Osteoblast (primary cell): ENCODE measurements at regions not wholly inside any gene's neighbourhood (a gene's known extent, or its start where the extent isn't known, plus 50 kb on each side); places are given as distances from the start of the nearest gene placed in this dataset.

Source experiments
- DNase-seq: peaks from one replicate; pipeline ENCODE4 v3.0.0; 2011; ENCODE audit warnings: low spot score, mixed read lengths; ENCODE audit not compliant: insufficient read length; ENCODE audit errors: missing footprints
- H2AFZ ChIP-seq: 2 replicates; pipeline ENCODE4 v1.6.0; 2011; ENCODE audit warnings: mild to moderate bottlenecking, low read length
- H3K27ac ChIP-seq: 2 replicates; pipeline ENCODE4 v1.5.1; 2011; ENCODE audit warnings: mild to moderate bottlenecking, low read depth, low read length, moderate library complexity
- H3K27me3 ChIP-seq: 2 replicates; pipeline ENCODE4 v1.6.0; 2012; ENCODE audit warnings: mild to moderate bottlenecking, control low read depth, inconsistent platforms, low read length, moderate library complexity; ENCODE audit not compliant: insufficient read depth
- H3K36me3 ChIP-seq: 2 replicates; pipeline ENCODE4 v1.5.1; 2011; ENCODE audit warnings: mild to moderate bottlenecking, low read length, control low read depth, moderate library complexity; ENCODE audit not compliant: insufficient read depth
- H3K4me1 ChIP-seq: 2 replicates; pipeline ENCODE4 v1.5.1; 2011; ENCODE audit warnings: mild to moderate bottlenecking, low read length, control low read depth, moderate library complexity; ENCODE audit not compliant: insufficient read depth
- H3K4me2 ChIP-seq: 2 replicates; pipeline ENCODE4 v1.6.0; 2011; ENCODE audit warnings: mild to moderate bottlenecking, low read length; ENCODE audit not compliant: insufficient read depth
- H3K4me3 ChIP-seq: fragments of 200-600 bp; sonication (generic); 3 replicates; pipeline ENCODE4 v1.5.1; 2012; ENCODE audit warnings: mild to moderate bottlenecking, low read length, inconsistent platforms; ENCODE audit not compliant: insufficient read depth
- H3K79me2 ChIP-seq: 2 replicates; pipeline ENCODE4 v1.6.0; 2012; ENCODE audit warnings: mild to moderate bottlenecking, low read length, control low read depth, inconsistent platforms; ENCODE audit not compliant: insufficient read depth
- H3K9me3 ChIP-seq: 2 replicates; pipeline ENCODE4 v1.5.1; 2011; ENCODE audit warnings: low read depth, low read length, control low read depth
- H4K20me1 ChIP-seq: 2 replicates; pipeline ENCODE4 v1.6.0; 2012; ENCODE audit warnings: mild to moderate bottlenecking, low read length, control low read depth; ENCODE audit not compliant: insufficient read depth
- CTCF ChIP-seq: IDR thresholded peaks from 2 replicates; pipeline ENCODE4 v1.5.1; 2011; ENCODE audit warnings: mild to moderate bottlenecking, low read depth, low read length, moderate library complexity; ENCODE audit errors: extremely low read depth

- Histone ChIP-seq H3K4me3 (no peak overlapping the region), H3K27ac (no peak overlapping the region), H3K36me3 (no peaks in the 10 kb centered on the region), H3K79me2 (no peaks in the 10 kb centered on the region), H3K4me1 (no peaks in the 10 kb centered on the region), H3K27me3 (no peaks in the 10 kb centered on the region), H4K20me1 (no peaks in the 10 kb centered on the region), H3K9me3 (no peaks in the 10 kb centered on the region), H3K4me2 (no peak overlapping the region), H2AFZ (no peak overlapping the region)
- no peak for TF ChIP-seq CTCF
- DNase-seq = no peak
Measured at GRCh38 chr18:25454730-25455129, 102.8 kb upstream of the ZNF521 start.

- Histone ChIP-seq H3K4me1 (no peaks in the 10 kb centered on the region), H3K27me3 (no peaks in the 10 kb centered on the region), H3K4me3 (no peak overlapping the region), H3K36me3 (no peaks in the 10 kb centered on the region), H3K27ac (no peak overlapping the region), H3K4me2 (no peak overlapping the region), H3K9me3 (no peaks in the 10 kb centered on the region), H3K79me2 (no peaks in the 10 kb centered on the region), H4K20me1 (no peaks in the 10 kb centered on the region), H2AFZ (no peak overlapping the region)
- no peak for DNase-seq
- no peak for TF ChIP-seq CTCF
Measured at GRCh38 chr18:25454270-25454659, 102.3 kb upstream of the ZNF521 start.

GRCh38 chr18:25453556-25454269 lies 101.7 kb upstream of the ZNF521 start:
- Histone ChIP-seq H3K36me3 (no peaks in the 10 kb centered on the region), H3K27me3 (no peaks in the 10 kb centered on the region), H3K4me2 (no peak overlapping the region), H4K20me1 (no peaks in the 10 kb centered on the region), H2AFZ (no peak overlapping the region), H3K9me3 (no peaks in the 10 kb centered on the region), H3K79me2 (no peaks in the 10 kb centered on the region), H3K4me1 (no peaks in the 10 kb centered on the region), H3K27ac (no peak overlapping the region), H3K4me3 (no peak overlapping the region)
- no peak for DNase-seq
- no peak for TF ChIP-seq CTCF

- H3K27ac ChIP-seq = no peak overlapping the region
- no peaks in the 10 kb centered on the region for H3K4me1 ChIP-seq
- H3K36me3 ChIP-seq = no peaks in the 10 kb centered on the region
- H2AFZ ChIP-seq = no peak overlapping the region
- no peaks in the 10 kb centered on the region for H3K9me3 ChIP-seq
- no peak for TF ChIP-seq CTCF
- H3K4me2 ChIP-seq = no peak overlapping the region
- H3K4me3 ChIP-seq = no peak overlapping the region
- no peaks in the 10 kb centered on the region for H3K79me2 ChIP-seq
- H4K20me1 ChIP-seq = no peaks in the 10 kb centered on the region
- H3K27me3 ChIP-seq = no peaks in the 10 kb centered on the region
- DNase-seq = no peak
Measured at GRCh38 chr18:25451077-25451658, 99.2 kb upstream of the ZNF521 start.
